Ovary (tissue), 7 donors: ENCODE measurements at regions not wholly inside any gene's neighbourhood (a gene's known extent, or its start where the extent isn't known, plus 50 kb on each side); places are given as distances from the start of the nearest gene placed in this dataset.

Experiments used
- DNase-seq, 5 donors: peaks; one replicate each; pipeline ENCODE4 v3.0.0-alpha.2; 2019 to 2020
- H3K27ac ChIP-seq, 2 donors: fragments of 200-600 bp; one replicate each; pipeline versions ENCODE4 v1.5.1 to v1.8.0; 2019 to 2022
- H3K27me3 ChIP-seq: fragments of 200-600 bp; one replicate; pipeline ENCODE4 v1.8.0; 2022
- H3K36me3 ChIP-seq: fragments of 200-600 bp; sonication (generic); one replicate; pipeline ENCODE4 v1.5.1; 2019
- H3K4me1 ChIP-seq: one replicate; pipeline ENCODE4 v1.8.1; 2013; ENCODE audit warnings: mild to moderate bottlenecking, moderate library complexity; ENCODE audit not compliant: insufficient read depth
- H3K4me3 ChIP-seq: fragments of 200-600 bp; sonication (generic); one replicate; pipeline ENCODE4 v1.5.1; 2017
- H3K9me3 ChIP-seq, 2 donors: fragments of 200-600 bp in 1 of 2; sonication (generic) in 1 of 2; one replicate each; pipeline versions ENCODE4 v1.5.1 to v1.8.1; 2013 to 2019; ENCODE audit warnings: mild to moderate bottlenecking in 1 of 2, moderate library complexity in 1 of 2
- CTCF ChIP-seq, 3 donors: fragments of 450-650 bp in 2 of 3; fragments of 200-600 bp in 1 of 3; IDR thresholded peaks; one replicate each; pipeline versions ENCODE4 v1.5.1 to v1.8.0; 2016 to 2022; ENCODE audit warnings: antibody characterized with exemption in 3 of 3, mild to moderate bottlenecking in 1 of 3
- EP300 ChIP-seq: sonication (generic); formaldehyde crosslinking; IDR thresholded peaks from one replicate; pipeline ENCODE4 v1.6.1; 2017; ENCODE audit warnings: antibody characterized with exemption
- POLR2A ChIP-seq: fragments of 450-650 bp; IDR thresholded peaks from one replicate; pipeline ENCODE4 v1.6.1; 2017; ENCODE audit warnings: antibody characterized with exemption, mild to moderate bottlenecking, moderate library complexity
- WGBS, 3 donors: extraction: QIAGEN DNeasy Blood & Tissue Kit in 1 of 3; methylation state at CpG; one replicate each; pipeline versions ENCODE4 v1.1.5 to v1.1.7; 2013 to 2017; 5-methylcytosine and 5-hydroxymethylcytosine counted together
- intact Hi-C, 4 donors: fragments of 100-400 bp; cut with DNase I; formaldehyde crosslinking; loops; one replicate each; pipeline versions ENCODE4 v1.11.0 to v1.15.1; 2022 to 2023
- donor health status: DM: no; HTN: no; CAD: no; lungs with moderate emphysema.
- donor health status: DM: no; HTN: no; CAD: no.
- donor health status: Bipolar disorder and iron deficiency.
- donor health status: DM: no; HTN: no; CAD: no.
- donor health status: DM: yes; HTN: yes; CAD: no.

- DNase-seq = no peak
- H3K4me3 ChIP-seq = no peak overlapping the region
- no peaks in the 10 kb centered on the region for H3K9me3 ChIP-seq
- no peak overlapping the region for H3K27ac ChIP-seq
- TF ChIP-seq EP300 (no peak), POLR2A (no peak), CTCF (IDR thresholded peaks at IDR 0.05) (no peak)
- H3K27me3 ChIP-seq = no peaks in the 10 kb centered on the region
- WGBS, 3 donors = 57 to 68% (median 57%) methylated on average over 5 of the region's 5 CpGs
- no peaks in the 10 kb centered on the region for H3K36me3 ChIP-seq
- intact Hi-C loops = loop anchor here in 1 of 4 donors (10.0 kb wide), 1 partner anchor 186 kb away; no protein-coding TSS in a partner anchor
- no peaks in the 10 kb centered on the region for H3K4me1 ChIP-seq
These were observed 70.2 kb upstream of the CCDC71L start for GRCh38 chr7:106731187-106731586.

- Histone ChIP-seq H3K4me3 (no peak overlapping the region), H3K4me1 (no peaks in the 10 kb centered on the region), H3K27me3 (no peaks in the 10 kb centered on the region), H3K36me3 (no peaks in the 10 kb centered on the region), H3K27ac (no peak overlapping the region), H3K9me3 (no peaks in the 10 kb centered on the region)
- TF ChIP-seq EP300 (no peak), CTCF (IDR thresholded peaks at IDR 0.05) (no peak), POLR2A (no peak)
- no peak for DNase-seq
- WGBS, 3 donors = 55 to 58% (median 56%) methylated on average over 7 of the region's 7 CpGs
- intact Hi-C loops = loop anchor here in 1 of 4 donors (10.0 kb wide), 1 partner anchor 187 kb away; no protein-coding TSS in a partner anchor
These were observed 70.9 kb upstream of the CCDC71L start for GRCh38 chr7:106731646-106732444.

GRCh38 chr7:106735637-106736036 is 74.7 kb upstream of the CCDC71L start:
- no peak overlapping the region for H3K27ac ChIP-seq
- H3K4me1 ChIP-seq = no peaks in the 10 kb centered on the region
- no peak for DNase-seq
- no peak overlapping the region for H3K4me3 ChIP-seq
- intact Hi-C loops = loop anchor here in 1 of 4 donors (10.0 kb wide), 1 partner anchor 191 kb away; no protein-coding TSS in a partner anchor
- H3K36me3 ChIP-seq = no peaks in the 10 kb centered on the region
- WGBS, 3 donors = 65 to 82% (median 74%) methylated on average over 1 of the region's 1 CpG
- H3K9me3 ChIP-seq = no peaks in the 10 kb centered on the region
- H3K27me3 ChIP-seq = no peaks in the 10 kb centered on the region
- TF ChIP-seq EP300 (no peak), CTCF (IDR thresholded peaks at IDR 0.05) (no peak), POLR2A (no peak)

GRCh38 chr7:106736123-106736507 is 75.2 kb upstream of the CCDC71L start:
- H3K4me3 ChIP-seq = no peak overlapping the region
- H3K27ac ChIP-seq = no peak overlapping the region
- WGBS, 3 donors = 87 to 94% (median 88%) methylated on average over 3 of the region's 3 CpGs
- no peaks in the 10 kb centered on the region for H3K9me3 ChIP-seq
- no peaks in the 10 kb centered on the region for H3K36me3 ChIP-seq
- no peaks in the 10 kb centered on the region for H3K27me3 ChIP-seq
- DNase-seq = no peak
- TF ChIP-seq POLR2A = no peak
- TF ChIP-seq EP300 = no peak
- TF ChIP-seq CTCF (IDR thresholded peaks at IDR 0.05) = no peak
- no peaks in the 10 kb centered on the region for H3K4me1 ChIP-seq
- intact Hi-C loops = loop anchor here in 1 of 4 donors (10.0 kb wide), 1 partner anchor 191 kb away; no protein-coding TSS in a partner anchor
